K562 (cell line): ENCODE measurements at regions not wholly inside any gene's neighbourhood (a gene's known extent, or its start where the extent isn't known, plus 50 kb on each side); places are given as distances from the start of the nearest gene placed in this dataset.

Source experiments
- ERF ChIP-seq: fragments of 450-650 bp; formaldehyde crosslinking; IDR thresholded peaks from 2 replicates; pipeline ENCODE4 v1.4.0; 2020; ENCODE audit warnings: mild to moderate bottlenecking, mixed read lengths
- HDAC1 ChIP-seq, 2 experiments: fragments of 450-650 bp; IDR thresholded peaks; 2 replicates each; pipeline ENCODE4 v1.6.1; 2016 to 2017; ENCODE audit warnings: inconsistent platforms in 1 of 2, mild to moderate bottlenecking in 1 of 2, moderate library complexity in 1 of 2
- HDAC2 ChIP-seq: fragments of 450-650 bp; IDR thresholded peaks from 2 replicates; pipeline ENCODE4 v1.6.1; 2016; ENCODE audit warnings: mild to moderate bottlenecking
- HMGN3 ChIP-seq: IDR thresholded peaks from 2 replicates; pipeline ENCODE4 v1.6.1; 2011; ENCODE audit warnings: borderline replicate concordance, low read depth, mild to moderate bottlenecking, mixed read lengths, low read length; ENCODE audit not compliant: insufficient read length; ENCODE audit errors: extremely low read depth
- KLF16 ChIP-seq: IDR thresholded peaks from 2 replicates; pipeline ENCODE4 v1.6.1; 2016; ENCODE audit warnings: antibody characterized with exemption
- MTA2 ChIP-seq: fragments of 450-650 bp; IDR thresholded peaks from 2 replicates; pipeline ENCODE4 v1.6.1; 2016; ENCODE audit warnings: low read depth
- NCOA6 ChIP-seq: fragments of 450-650 bp; IDR thresholded peaks from 2 replicates; pipeline ENCODE4 v1.6.1; 2017; ENCODE audit warnings: mild to moderate bottlenecking
- PHB2 ChIP-seq: fragments of 450-650 bp; IDR thresholded peaks from 2 replicates; pipeline ENCODE4 v1.6.1; 2017; ENCODE audit warnings: low read depth
- PHF20 ChIP-seq: fragments of 450-650 bp; IDR thresholded peaks from 2 replicates; pipeline ENCODE4 v1.6.1; 2018; ENCODE audit not compliant: partially characterized antibody
- RBM14 ChIP-seq: fragments of 200-400 bp; formaldehyde crosslinking; IDR thresholded peaks from 2 replicates; pipeline ENCODE4 v1.6.1; 2018; ENCODE audit warnings: low read depth, mild to moderate bottlenecking, low read length, moderate library complexity, borderline replicate concordance; ENCODE audit not compliant: insufficient read depth
- RBM25 ChIP-seq: fragments of 200-400 bp; formaldehyde crosslinking; IDR thresholded peaks from 2 replicates; pipeline ENCODE4 v1.6.1; 2018; ENCODE audit warnings: low read length, low read depth, moderate library complexity; ENCODE audit not compliant: severe bottlenecking
- SMC3 ChIP-seq: conservative IDR thresholded peaks from 2 replicates; pipeline ENCODE4 v1.6.1; 2011; ENCODE audit warnings: low read depth, low read length, improper control_type of control experiment; ENCODE audit not compliant: insufficient read depth
- SUPT5H ChIP-seq: fragments of 450-650 bp; IDR thresholded peaks from 2 replicates; pipeline ENCODE4 v1.6.1; 2016
- TGIF2 ChIP-seq: sonication (generic); formaldehyde crosslinking; IDR thresholded peaks from 2 replicates; pipeline ENCODE4 v1.8.1; 2022; ENCODE audit warnings: mild to moderate bottlenecking, missing genetic modification reagents, moderate library complexity
- U2AF2 ChIP-seq: fragments of 200-400 bp; formaldehyde crosslinking; optimal IDR thresholded peaks from 2 replicates; pipeline ENCODE3; 2017; ENCODE audit warnings: low read depth, mild to moderate bottlenecking, low read length
- ZFX ChIP-seq: sonication (generic); formaldehyde crosslinking; IDR thresholded peaks from 2 replicates; pipeline ENCODE4 v1.8.0; 2022; ENCODE audit warnings: mild to moderate bottlenecking, missing genetic modification reagents, moderate library complexity
- ZNF124 ChIP-seq: sonication (generic); formaldehyde crosslinking; IDR thresholded peaks from 2 replicates; pipeline ENCODE4 v1.8.1; 2022; ENCODE audit warnings: missing genetic modification reagents
- TF ChIP-seq, protein P1 (sequence below): fragments of 150-350 bp; IDR thresholded peaks from 2 replicates; pipeline ENCODE4 v1.6.1; 2014; ENCODE audit warnings: low read depth, mild to moderate bottlenecking, low read length, borderline replicate concordance
- TF ChIP-seq, protein P2 (sequence below): sonication (generic); formaldehyde crosslinking; IDR thresholded peaks from 2 replicates; pipeline ENCODE4 v1.5.0; 2020; ENCODE audit warnings: missing genetic modification reagents
- TF ChIP-seq, protein P3 (sequence below): sonication (generic); IDR thresholded peaks from 2 replicates; pipeline ENCODE4 v1.6.1; 2016
- TF ChIP-seq, protein P4 (sequence below): sonication (generic); formaldehyde crosslinking; IDR thresholded peaks from 2 replicates; pipeline ENCODE4 v1.8.0; 2022; ENCODE audit warnings: mild to moderate bottlenecking, missing genetic modification reagents, borderline replicate concordance

- TF ChIP-seq HMGN3, result no peak
- no peak for TF ChIP-seq SMC3
- TF ChIP-seq, protein P1, sequence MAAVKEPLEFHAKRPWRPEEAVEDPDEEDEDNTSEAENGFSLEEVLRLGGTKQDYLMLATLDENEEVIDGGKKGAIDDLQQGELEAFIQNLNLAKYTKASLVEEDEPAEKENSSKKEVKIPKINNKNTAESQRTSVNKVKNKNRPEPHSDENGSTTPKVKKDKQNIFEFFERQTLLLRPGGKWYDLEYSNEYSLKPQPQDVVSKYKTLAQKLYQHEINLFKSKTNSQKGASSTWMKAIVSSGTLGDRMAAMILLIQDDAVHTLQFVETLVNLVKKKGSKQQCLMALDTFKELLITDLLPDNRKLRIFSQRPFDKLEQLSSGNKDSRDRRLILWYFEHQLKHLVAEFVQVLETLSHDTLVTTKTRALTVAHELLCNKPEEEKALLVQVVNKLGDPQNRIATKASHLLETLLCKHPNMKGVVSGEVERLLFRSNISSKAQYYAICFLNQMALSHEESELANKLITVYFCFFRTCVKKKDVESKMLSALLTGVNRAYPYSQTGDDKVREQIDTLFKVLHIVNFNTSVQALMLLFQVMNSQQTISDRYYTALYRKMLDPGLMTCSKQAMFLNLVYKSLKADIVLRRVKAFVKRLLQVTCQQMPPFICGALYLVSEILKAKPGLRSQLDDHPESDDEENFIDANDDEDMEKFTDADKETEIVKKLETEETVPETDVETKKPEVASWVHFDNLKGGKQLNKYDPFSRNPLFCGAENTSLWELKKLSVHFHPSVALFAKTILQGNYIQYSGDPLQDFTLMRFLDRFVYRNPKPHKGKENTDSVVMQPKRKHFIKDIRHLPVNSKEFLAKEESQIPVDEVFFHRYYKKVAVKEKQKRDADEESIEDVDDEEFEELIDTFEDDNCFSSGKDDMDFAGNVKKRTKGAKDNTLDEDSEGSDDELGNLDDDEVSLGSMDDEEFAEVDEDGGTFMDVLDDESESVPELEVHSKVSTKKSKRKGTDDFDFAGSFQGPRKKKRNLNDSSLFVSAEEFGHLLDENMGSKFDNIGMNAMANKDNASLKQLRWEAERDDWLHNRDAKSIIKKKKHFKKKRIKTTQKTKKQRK, result no peak
- no peak for TF ChIP-seq MTA2
- TF ChIP-seq, protein P2, sequence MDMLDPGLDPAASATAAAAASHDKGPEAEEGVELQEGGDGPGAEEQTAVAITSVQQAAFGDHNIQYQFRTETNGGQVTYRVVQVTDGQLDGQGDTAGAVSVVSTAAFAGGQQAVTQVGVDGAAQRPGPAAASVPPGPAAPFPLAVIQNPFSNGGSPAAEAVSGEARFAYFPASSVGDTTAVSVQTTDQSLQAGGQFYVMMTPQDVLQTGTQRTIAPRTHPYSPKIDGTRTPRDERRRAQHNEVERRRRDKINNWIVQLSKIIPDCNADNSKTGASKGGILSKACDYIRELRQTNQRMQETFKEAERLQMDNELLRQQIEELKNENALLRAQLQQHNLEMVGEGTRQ, result no peak
- TF ChIP-seq PHB2, result no peak
- no peak for TF ChIP-seq SUPT5H
- no peak for TF ChIP-seq ZNF124 (CRISPR knock-in tag)
- peak in 1 of 2 experiments; percentile 42; a peak in 1 of 4 replicates for TF ChIP-seq HDAC1 (IDR thresholded peaks at IDR 0.05)
- no peak for TF ChIP-seq KLF16
- peak; percentile 90 for TF ChIP-seq HDAC2
- TF ChIP-seq, protein P3, sequence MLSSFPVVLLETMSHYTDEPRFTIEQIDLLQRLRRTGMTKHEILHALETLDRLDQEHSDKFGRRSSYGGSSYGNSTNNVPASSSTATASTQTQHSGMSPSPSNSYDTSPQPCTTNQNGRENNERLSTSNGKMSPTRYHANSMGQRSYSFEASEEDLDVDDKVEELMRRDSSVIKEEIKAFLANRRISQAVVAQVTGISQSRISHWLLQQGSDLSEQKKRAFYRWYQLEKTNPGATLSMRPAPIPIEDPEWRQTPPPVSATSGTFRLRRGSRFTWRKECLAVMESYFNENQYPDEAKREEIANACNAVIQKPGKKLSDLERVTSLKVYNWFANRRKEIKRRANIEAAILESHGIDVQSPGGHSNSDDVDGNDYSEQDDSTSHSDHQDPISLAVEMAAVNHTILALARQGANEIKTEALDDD, result no peak
- TF ChIP-seq NCOA6, result no peak
- TF ChIP-seq U2AF2, result no peak
- TF ChIP-seq RBM25, result peak; percentile 94
- no peak for TF ChIP-seq ERF (CRISPR knock-in tag)
- TF ChIP-seq, protein P4, sequence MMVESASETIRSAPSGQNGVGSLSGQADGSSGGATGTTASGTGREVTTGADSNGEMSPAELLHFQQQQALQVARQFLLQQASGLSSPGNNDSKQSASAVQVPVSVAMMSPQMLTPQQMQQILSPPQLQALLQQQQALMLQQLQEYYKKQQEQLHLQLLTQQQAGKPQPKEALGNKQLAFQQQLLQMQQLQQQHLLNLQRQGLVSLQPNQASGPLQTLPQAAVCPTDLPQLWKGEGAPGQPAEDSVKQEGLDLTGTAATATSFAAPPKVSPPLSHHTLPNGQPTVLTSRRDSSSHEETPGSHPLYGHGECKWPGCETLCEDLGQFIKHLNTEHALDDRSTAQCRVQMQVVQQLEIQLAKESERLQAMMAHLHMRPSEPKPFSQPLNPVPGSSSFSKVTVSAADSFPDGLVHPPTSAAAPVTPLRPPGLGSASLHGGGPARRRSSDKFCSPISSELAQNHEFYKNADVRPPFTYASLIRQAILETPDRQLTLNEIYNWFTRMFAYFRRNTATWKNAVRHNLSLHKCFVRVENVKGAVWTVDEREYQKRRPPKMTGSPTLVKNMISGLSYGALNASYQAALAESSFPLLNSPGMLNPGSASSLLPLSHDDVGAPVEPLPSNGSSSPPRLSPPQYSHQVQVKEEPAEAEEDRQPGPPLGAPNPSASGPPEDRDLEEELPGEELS, result no peak
- TF ChIP-seq PHF20, result no peak
- TF ChIP-seq TGIF2, result no peak
- TF ChIP-seq RBM14, result no peak
- TF ChIP-seq ZFX (CRISPR knock-in tag), result no peak
Measured at GRCh38 chr16:85389679-85390470, 223.2 kb upstream of the GSE1 start (continued).
